WTC11 (cell line): ENCODE measurements at regions not wholly inside any gene's neighbourhood (a gene's known extent, or its start where the extent isn't known, plus 50 kb on each side); places are given as distances from the start of the nearest gene placed in this dataset.

Experiments
- ATAC-seq: fragments of 200-7000 bp; cut with Tn5 transposase; 2 replicates; pipeline ENCODE4 v1.10.0; 2021; ENCODE audit warnings: mild to moderate bottlenecking, moderate library complexity
- CTCF ChIA-PET: fragments of 300-600 bp; sonication (Branson Sonifier 250); formaldehyde crosslinking; loops from one replicate; lab custom pipeline; 2021; ENCODE audit warnings: antibody characterized with exemption; lab: Charles Lee
- POLR2A ChIA-PET: fragments of 350-600 bp; sonication (Branson Sonifier 250); formaldehyde crosslinking; loops from one replicate; lab custom pipeline; 2021; ENCODE audit warnings: antibody characterized with exemption; lab: Charles Lee
- DNase-seq: peaks from one replicate; pipeline ENCODE4 v3.0.0; 2021; ENCODE audit warnings: low spot score
- H3K27ac Mint-ChIP-seq: 2 replicates; pipeline ENCODE4 v1.8.0; 2021; ENCODE audit warnings: mixed read lengths
- H3K27me3 Mint-ChIP-seq: 2 replicates; pipeline ENCODE4 v1.8.0; 2021; ENCODE audit warnings: low read depth, mild to moderate bottlenecking, moderate library complexity, mixed read lengths
- H3K36me3 Mint-ChIP-seq: 2 replicates; pipeline ENCODE4 v1.8.0; 2021; ENCODE audit warnings: mixed read lengths
- H3K4me1 Mint-ChIP-seq: 2 replicates; pipeline ENCODE4 v1.8.0; 2022; ENCODE audit warnings: mixed read lengths
- H3K4me3 Mint-ChIP-seq: 2 replicates; pipeline ENCODE4 v1.8.0; 2021; ENCODE audit warnings: mild to moderate bottlenecking, moderate library complexity, mixed read lengths
- H3K9me3 Mint-ChIP-seq: 2 replicates; pipeline ENCODE4 v1.8.0; 2021; ENCODE audit warnings: mixed read lengths
- CREB1 ChIP-seq: sonication (generic); formaldehyde crosslinking; IDR thresholded peaks from 2 replicates; pipeline ENCODE4 v1.8.0; 2023; ENCODE audit warnings: mild to moderate bottlenecking, missing genetic modification reagents
- FOXK1 ChIP-seq: sonication (generic); formaldehyde crosslinking; IDR thresholded peaks from 2 replicates; pipeline ENCODE4 v1.8.0; 2022; ENCODE audit warnings: mild to moderate bottlenecking, moderate library complexity, missing genetic modification reagents
- GABPB1 ChIP-seq: sonication (generic); formaldehyde crosslinking; IDR thresholded peaks from 2 replicates; pipeline ENCODE4 v1.8.1; 2023; ENCODE audit warnings: mild to moderate bottlenecking, missing genetic modification reagents
- GTF2I ChIP-seq: fragments of 250-450 bp; sonication (Bioruptor Pico); conservative IDR thresholded peaks from 2 replicates; pipeline ENCODE4 v1.4.0; 2021; ENCODE audit warnings: mild to moderate bottlenecking
- HMGA2 ChIP-seq: fragments of 250-450 bp; sonication (Bioruptor Pico); IDR thresholded peaks from 2 replicates; pipeline ENCODE4 v1.4.0; 2021; ENCODE audit warnings: mild to moderate bottlenecking, moderate library complexity
- JUN ChIP-seq: sonication (generic); formaldehyde crosslinking; IDR thresholded peaks from 2 replicates; pipeline ENCODE4 v1.8.0; 2023; ENCODE audit warnings: mild to moderate bottlenecking, missing genetic modification reagents
- MXD4 ChIP-seq: fragments of 250-450 bp; sonication (Bioruptor Pico); IDR thresholded peaks from 2 replicates; pipeline ENCODE4 v1.8.0; 2021; ENCODE audit warnings: mild to moderate bottlenecking, moderate library complexity, borderline replicate concordance
- NFYB ChIP-seq: sonication (generic); formaldehyde crosslinking; conservative IDR thresholded peaks from 2 replicates; pipeline ENCODE4 v1.8.0; 2022; ENCODE audit warnings: low read depth, missing genetic modification reagents
- NR1H2 ChIP-seq: sonication (generic); formaldehyde crosslinking; IDR thresholded peaks from 2 replicates; pipeline ENCODE4 v1.9.0; 2021; ENCODE audit warnings: mild to moderate bottlenecking, moderate library complexity, missing genetic modification reagents
- NR3C1 ChIP-seq: sonication (generic); formaldehyde crosslinking; conservative IDR thresholded peaks from 2 replicates; pipeline ENCODE4 v1.8.1; 2023; ENCODE audit warnings: low read depth, mild to moderate bottlenecking, missing genetic modification reagents
- OVOL2 ChIP-seq: fragments of 250-450 bp; sonication (Bioruptor Pico); IDR thresholded peaks from 2 replicates; pipeline ENCODE4 v1.9.0; 2021; ENCODE audit warnings: mild to moderate bottlenecking, borderline replicate concordance
- PRRX2 ChIP-seq: fragments of 250-450 bp; sonication (Bioruptor Pico); IDR thresholded peaks from 2 replicates; pipeline ENCODE4 v1.8.0; 2021; ENCODE audit warnings: mild to moderate bottlenecking
- RORB ChIP-seq: fragments of 250-450 bp; sonication (Bioruptor Pico); IDR thresholded peaks from 2 replicates; pipeline ENCODE4 v1.9.0; 2021; ENCODE audit warnings: mild to moderate bottlenecking
- SMAD3 ChIP-seq: sonication (generic); formaldehyde crosslinking; IDR thresholded peaks from 2 replicates; pipeline ENCODE4 v1.8.0; 2022; ENCODE audit warnings: missing genetic modification reagents, mild to moderate bottlenecking, borderline replicate concordance
- TP53 ChIP-seq: sonication (generic); formaldehyde crosslinking; IDR thresholded peaks from 2 replicates; pipeline ENCODE4 v1.8.1; 2023; ENCODE audit warnings: mild to moderate bottlenecking, missing genetic modification reagents
- ZNF138 ChIP-seq: sonication (generic); formaldehyde crosslinking; conservative IDR thresholded peaks from 2 replicates; pipeline ENCODE4 v1.8.1; 2022; ENCODE audit warnings: mild to moderate bottlenecking, moderate library complexity, missing genetic modification reagents
- ZNF219 ChIP-seq: sonication (generic); formaldehyde crosslinking; IDR thresholded peaks from 2 replicates; pipeline ENCODE4 v1.8.0; 2023; ENCODE audit warnings: missing genetic modification reagents, mild to moderate bottlenecking, borderline replicate concordance
- ZNF263 ChIP-seq: sonication (generic); formaldehyde crosslinking; IDR thresholded peaks from 2 replicates; pipeline ENCODE4 v1.8.1; 2022; ENCODE audit warnings: low read depth, mild to moderate bottlenecking, moderate library complexity, missing genetic modification reagents
- TF ChIP-seq, protein P1 (sequence below): sonication (generic); formaldehyde crosslinking; IDR thresholded peaks from 2 replicates; pipeline ENCODE4 v1.8.1; 2023; ENCODE audit warnings: mild to moderate bottlenecking, missing genetic modification reagents
- TF ChIP-seq, protein P2 (sequence below): fragments of 250-450 bp; sonication (Bioruptor Pico); IDR thresholded peaks from 2 replicates; pipeline ENCODE4 v1.8.0; 2021; ENCODE audit warnings: mild to moderate bottlenecking
- TF ChIP-seq, protein P3 (sequence below): sonication (generic); formaldehyde crosslinking; IDR thresholded peaks from 2 replicates; pipeline ENCODE4 v1.8.1; 2022; ENCODE audit warnings: mild to moderate bottlenecking, missing genetic modification reagents, moderate library complexity, borderline replicate concordance
- TF ChIP-seq, protein P4 (sequence below): sonication (generic); formaldehyde crosslinking; IDR thresholded peaks from 2 replicates; pipeline ENCODE4 v1.8.1; 2023; ENCODE audit warnings: mild to moderate bottlenecking, missing genetic modification reagents, moderate library complexity

DNA sequence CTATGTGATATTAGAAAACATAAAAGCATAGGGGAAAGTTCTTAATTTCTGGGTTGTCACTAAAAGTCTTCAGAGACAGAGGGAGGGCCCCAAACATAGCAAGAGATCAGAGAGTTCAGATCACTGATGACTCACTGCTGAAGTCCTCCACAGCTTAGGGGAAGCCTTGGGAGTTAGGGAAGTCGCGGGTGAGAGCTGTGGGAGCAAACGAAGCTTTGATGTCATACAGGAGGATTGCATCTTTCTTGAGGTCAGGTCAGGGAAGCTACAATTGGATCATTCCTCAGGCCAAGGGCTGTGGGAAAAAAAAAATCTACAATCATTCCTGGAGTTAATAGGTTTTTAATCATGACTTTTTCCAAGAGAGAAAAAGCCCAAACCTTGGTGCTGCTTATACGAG lies 96.2 kb downstream of the COPS8 start:
- no peaks in the 10 kb centered on the region; the same call in 1 of the 2 replicates for H3K27me3 Mint-ChIP-seq
- H3K9me3 Mint-ChIP-seq: no peaks in the 10 kb centered on the region
- POLR2A ChIA-PET: no interaction called here
- CTCF ChIA-PET: interaction anchor here (0.7 to 1.9 kb wide), 3 partner anchors 16 to 240 kb away, joined by 3 to 7 read pairs (median 3); no protein-coding TSS in a partner anchor
- 0 out of 2 replicates have a peak, but pooled peaks cover 4% of the 10 kb centered on the region for H3K4me1 Mint-ChIP-seq
- H3K27ac Mint-ChIP-seq: no peak overlapping the region
- H3K4me3 Mint-ChIP-seq: no peak overlapping the region
- no peaks in the 10 kb centered on the region for H3K36me3 Mint-ChIP-seq
- no peak for TF ChIP-seq OVOL2
- ATAC-seq (no peak), DNase-seq (no peak)

DNA sequence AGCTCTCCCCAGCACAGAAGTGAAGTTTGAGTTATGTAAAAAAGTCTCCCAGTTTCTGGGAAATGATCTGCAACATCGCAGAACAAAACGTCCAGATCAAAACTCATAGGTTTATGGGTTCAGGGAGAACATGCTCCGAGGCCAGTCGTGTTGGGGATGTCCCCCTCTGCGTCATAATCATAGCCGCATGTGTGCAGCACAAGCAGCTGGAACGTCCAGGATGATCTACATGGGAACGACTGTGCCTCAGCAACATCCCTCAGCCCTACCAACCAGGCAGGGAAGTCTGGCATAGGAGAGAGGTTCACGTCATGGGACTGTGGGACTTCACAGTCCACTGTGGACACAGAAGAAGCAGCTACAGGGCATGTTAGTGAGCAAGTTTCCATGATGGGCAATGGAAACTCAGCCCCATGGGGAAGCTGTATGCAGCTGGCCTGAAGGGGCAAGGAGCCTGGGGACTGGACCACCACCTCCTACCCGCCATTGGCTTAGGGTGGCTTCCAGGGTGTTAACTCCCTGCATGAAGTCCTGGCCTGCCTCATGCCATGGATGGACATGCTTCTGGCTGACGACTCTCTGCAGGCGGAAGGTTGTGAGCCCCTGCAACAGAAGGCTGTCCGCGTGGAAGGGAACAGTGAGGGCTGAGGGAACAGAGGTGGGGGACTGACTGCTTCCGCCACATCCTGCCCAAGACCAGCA lies 96.9 kb downstream of the COPS8 start:
- POLR2A ChIA-PET: no interaction called here
- no peaks in the 10 kb centered on the region; the same call in 1 of the 2 replicates for H3K27me3 Mint-ChIP-seq
- TF ChIP-seq TP53 (CRISPR knock-in tag): no peak
- TF ChIP-seq FOXK1: no peak
- TF ChIP-seq PRRX2 (CRISPR knock-in tag): no peak
- TF ChIP-seq NFYB (CRISPR knock-in tag): no peak

DNA sequence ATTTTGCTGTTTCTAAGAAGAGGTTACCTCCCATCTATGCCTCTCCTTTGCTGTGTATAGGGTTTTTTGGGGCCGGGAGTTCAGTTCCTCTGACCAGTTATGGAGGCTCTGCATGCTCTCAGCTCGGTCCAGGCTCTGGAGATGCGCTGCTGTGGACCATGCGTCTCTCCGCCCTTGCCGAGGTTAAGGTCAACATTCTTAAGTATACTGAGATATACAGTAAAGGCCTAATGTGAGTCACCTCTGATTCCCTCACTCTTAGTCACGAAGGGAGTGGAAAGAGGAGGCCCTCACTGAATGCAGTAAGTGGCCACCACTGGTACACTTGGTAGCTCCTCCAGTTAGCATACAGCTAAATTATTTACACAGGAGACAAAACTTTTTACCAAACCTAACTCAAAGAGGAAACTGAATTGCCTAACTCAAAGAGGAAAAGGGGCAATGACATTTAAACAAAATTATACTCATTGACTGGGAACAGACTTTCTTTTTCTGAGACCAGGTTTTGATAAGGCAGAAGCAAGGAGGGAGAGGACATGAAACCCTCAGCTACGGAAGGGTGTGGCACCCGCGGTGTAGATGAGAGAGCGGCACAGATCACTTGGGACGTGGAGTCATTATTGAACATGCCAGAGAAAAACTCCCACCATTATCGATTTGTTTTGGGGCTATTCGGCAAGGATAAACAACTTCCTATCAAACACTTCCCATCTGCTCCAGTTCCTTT lies 98.7 kb downstream of the COPS8 start:
- POLR2A ChIA-PET: no interaction called here
- Mint-ChIP-seq H3K27me3 (no peaks in the 10 kb centered on the region; the same call in 1 of the 2 replicates), H3K4me3 (no peak overlapping the region), H3K9me3 (peaks cover 1% of the 10 kb centered on the region; the same call in 1 of the 2 replicates), H3K36me3 (peaks cover under 1% of the 10 kb centered on the region; the same call in 1 of the 2 replicates), H3K4me1 (0 out of 2 replicates have a peak, but pooled peaks cover 4% of the 10 kb centered on the region), H3K27ac (no peak overlapping the region)
- CTCF ChIA-PET: interaction anchor here (0.8 kb wide), 1 partner anchor 25 kb away, joined by 3 read pairs; no protein-coding TSS in a partner anchor
- DNase-seq: no peak
- ATAC-seq: no peak
- no peak for TF ChIP-seq NR3C1 (CRISPR knock-in tag)
- no peak for TF ChIP-seq NR1H2 (CRISPR knock-in tag)
- TF ChIP-seq, protein P1, sequence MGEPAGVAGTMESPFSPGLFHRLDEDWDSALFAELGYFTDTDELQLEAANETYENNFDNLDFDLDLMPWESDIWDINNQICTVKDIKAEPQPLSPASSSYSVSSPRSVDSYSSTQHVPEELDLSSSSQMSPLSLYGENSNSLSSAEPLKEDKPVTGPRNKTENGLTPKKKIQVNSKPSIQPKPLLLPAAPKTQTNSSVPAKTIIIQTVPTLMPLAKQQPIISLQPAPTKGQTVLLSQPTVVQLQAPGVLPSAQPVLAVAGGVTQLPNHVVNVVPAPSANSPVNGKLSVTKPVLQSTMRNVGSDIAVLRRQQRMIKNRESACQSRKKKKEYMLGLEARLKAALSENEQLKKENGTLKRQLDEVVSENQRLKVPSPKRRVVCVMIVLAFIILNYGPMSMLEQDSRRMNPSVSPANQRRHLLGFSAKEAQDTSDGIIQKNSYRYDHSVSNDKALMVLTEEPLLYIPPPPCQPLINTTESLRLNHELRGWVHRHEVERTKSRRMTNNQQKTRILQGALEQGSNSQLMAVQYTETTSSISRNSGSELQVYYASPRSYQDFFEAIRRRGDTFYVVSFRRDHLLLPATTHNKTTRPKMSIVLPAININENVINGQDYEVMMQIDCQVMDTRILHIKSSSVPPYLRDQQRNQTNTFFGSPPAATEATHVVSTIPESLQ (CRISPR knock-in tag): no peak
- no peak for TF ChIP-seq ZNF263 (CRISPR knock-in tag)
- TF ChIP-seq, all 79 proteins: peak for 0

More for the DNA sequence above, 96.9 kb downstream of the COPS8 start:
- CTCF ChIA-PET: interaction anchor here (0.8 to 1.9 kb wide), 2 partner anchors 17 to 239 kb away, joined by 3 to 7 read pairs; no protein-coding TSS in a partner anchor
- H3K36me3 Mint-ChIP-seq: no peaks in the 10 kb centered on the region
- no peaks in the 10 kb centered on the region for H3K9me3 Mint-ChIP-seq
- H3K4me1 Mint-ChIP-seq: 0 out of 2 replicates have a peak, but pooled peaks cover 4% of the 10 kb centered on the region
- H3K4me3 Mint-ChIP-seq: no peak overlapping the region
- DNase-seq (no peak), ATAC-seq (no peak)
- H3K27ac Mint-ChIP-seq: no peak overlapping the region

DNA sequence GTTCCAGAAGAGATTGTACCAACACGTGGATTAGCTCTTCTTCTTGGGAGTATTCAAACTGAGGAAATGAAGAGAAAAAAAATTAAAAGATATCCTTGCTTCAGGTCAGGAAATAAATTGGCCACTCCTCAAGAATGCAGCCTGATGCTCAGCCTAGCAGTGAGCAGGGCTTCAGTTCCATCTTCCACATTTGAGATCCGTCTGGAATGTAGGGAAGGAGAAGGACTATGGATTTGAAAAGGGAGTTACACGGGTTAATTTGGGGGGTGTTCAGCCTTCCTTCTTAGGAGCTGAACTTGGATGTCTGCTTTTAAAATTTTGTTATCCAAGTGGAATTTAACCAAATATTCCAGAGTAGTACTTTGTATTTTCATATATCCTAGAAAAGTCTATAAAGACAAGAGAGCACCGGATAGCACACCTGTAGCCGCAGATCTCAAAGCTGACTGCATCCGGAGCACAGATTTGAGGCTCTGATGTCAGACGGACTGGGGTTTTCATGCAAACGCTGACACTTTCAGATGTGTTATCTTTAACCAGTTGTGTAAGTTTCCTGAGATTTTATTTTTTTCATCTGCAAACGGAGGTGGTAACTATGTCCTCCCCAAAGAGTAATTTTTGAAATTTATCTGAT lies 99.3 kb downstream of the COPS8 start:
- Mint-ChIP-seq H3K36me3 (peaks cover 2% of the 10 kb centered on the region; the same call in 1 of the 2 replicates), H3K27me3 (no peaks in the 10 kb centered on the region; the same call in 1 of the 2 replicates), H3K27ac (no peak overlapping the region), H3K4me3 (no peak overlapping the region), H3K9me3 (peaks cover 6% of the 10 kb centered on the region; the same call in 1 of the 2 replicates), H3K4me1 (0 out of 2 replicates have a peak, but pooled peaks cover 4% of the 10 kb centered on the region)
- ChIA-PET CTCF (interaction anchor here (0.8 kb wide), 1 partner anchor 24 kb away, joined by 3 read pairs; no protein-coding TSS in a partner anchor), POLR2A (no interaction called here)
- ATAC-seq: no peak
- TF ChIP-seq ZNF219 (CRISPR knock-in tag) (no peak), HMGA2 (CRISPR knock-in tag) (no peak), GABPB1 (no peak), ZNF138 (no peak), CREB1 (no peak), SMAD3 (CRISPR knock-in tag) (no peak), FOXK1 (no peak), MXD4 (CRISPR knock-in tag) (no peak), RORB (CRISPR knock-in tag) (no peak), JUN (no peak), GTF2I (CRISPR knock-in tag) (no peak)
- TF ChIP-seq, protein P2, sequence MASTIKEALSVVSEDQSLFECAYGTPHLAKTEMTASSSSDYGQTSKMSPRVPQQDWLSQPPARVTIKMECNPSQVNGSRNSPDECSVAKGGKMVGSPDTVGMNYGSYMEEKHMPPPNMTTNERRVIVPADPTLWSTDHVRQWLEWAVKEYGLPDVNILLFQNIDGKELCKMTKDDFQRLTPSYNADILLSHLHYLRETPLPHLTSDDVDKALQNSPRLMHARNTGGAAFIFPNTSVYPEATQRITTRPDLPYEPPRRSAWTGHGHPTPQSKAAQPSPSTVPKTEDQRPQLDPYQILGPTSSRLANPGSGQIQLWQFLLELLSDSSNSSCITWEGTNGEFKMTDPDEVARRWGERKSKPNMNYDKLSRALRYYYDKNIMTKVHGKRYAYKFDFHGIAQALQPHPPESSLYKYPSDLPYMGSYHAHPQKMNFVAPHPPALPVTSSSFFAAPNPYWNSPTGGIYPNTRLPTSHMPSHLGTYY: no peak
- TF ChIP-seq, protein P3, sequence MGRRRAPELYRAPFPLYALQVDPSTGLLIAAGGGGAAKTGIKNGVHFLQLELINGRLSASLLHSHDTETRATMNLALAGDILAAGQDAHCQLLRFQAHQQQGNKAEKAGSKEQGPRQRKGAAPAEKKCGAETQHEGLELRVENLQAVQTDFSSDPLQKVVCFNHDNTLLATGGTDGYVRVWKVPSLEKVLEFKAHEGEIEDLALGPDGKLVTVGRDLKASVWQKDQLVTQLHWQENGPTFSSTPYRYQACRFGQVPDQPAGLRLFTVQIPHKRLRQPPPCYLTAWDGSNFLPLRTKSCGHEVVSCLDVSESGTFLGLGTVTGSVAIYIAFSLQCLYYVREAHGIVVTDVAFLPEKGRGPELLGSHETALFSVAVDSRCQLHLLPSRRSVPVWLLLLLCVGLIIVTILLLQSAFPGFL (CRISPR knock-in tag): no peak
- TF ChIP-seq, protein P4, sequence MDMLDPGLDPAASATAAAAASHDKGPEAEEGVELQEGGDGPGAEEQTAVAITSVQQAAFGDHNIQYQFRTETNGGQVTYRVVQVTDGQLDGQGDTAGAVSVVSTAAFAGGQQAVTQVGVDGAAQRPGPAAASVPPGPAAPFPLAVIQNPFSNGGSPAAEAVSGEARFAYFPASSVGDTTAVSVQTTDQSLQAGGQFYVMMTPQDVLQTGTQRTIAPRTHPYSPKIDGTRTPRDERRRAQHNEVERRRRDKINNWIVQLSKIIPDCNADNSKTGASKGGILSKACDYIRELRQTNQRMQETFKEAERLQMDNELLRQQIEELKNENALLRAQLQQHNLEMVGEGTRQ (CRISPR knock-in tag): no peak
- no peak for DNase-seq
